DND-41 (cell line): ENCODE measurements at regions not wholly inside any gene's neighbourhood (a gene's known extent, or its start where the extent isn't known, plus 50 kb on each side); places are given as distances from the start of the nearest gene placed in this dataset.

Source experiments
- ATAC-seq: fragments of 200-7000 bp; cut with Tn5 transposase; 3 replicates; pipeline ENCODE4 v1.9.1; 2021; ENCODE audit warnings: low read depth; ENCODE audit not compliant: insufficient read depth
- DNase-seq: peaks from one replicate; pipeline ENCODE4 v3.0.0-alpha.2; 2020
- H2AFZ ChIP-seq: 2 replicates; pipeline ENCODE4 v1.6.0; 2012; ENCODE audit warnings: low read depth, low read length
- H3K27ac ChIP-seq: 2 replicates; pipeline ENCODE4 v1.5.1; 2012; ENCODE audit warnings: low read length, inconsistent platforms
- H3K27me3 ChIP-seq: fragments of 200-600 bp; sonication (generic); 2 replicates; pipeline ENCODE4 v1.6.0; 2012; ENCODE audit warnings: low read length, mild to moderate bottlenecking, inconsistent platforms; ENCODE audit not compliant: insufficient read depth, poor library complexity
- H3K36me3 ChIP-seq: 2 replicates; pipeline ENCODE4 v1.5.1; 2012; ENCODE audit warnings: low read length, inconsistent platforms; ENCODE audit not compliant: insufficient read depth
- H3K4me1 ChIP-seq: 2 replicates; pipeline ENCODE4 v1.5.1; 2012; ENCODE audit warnings: mild to moderate bottlenecking, low read length; ENCODE audit not compliant: insufficient read depth
- H3K4me2 ChIP-seq: 2 replicates; pipeline ENCODE4 v1.6.0; 2012; ENCODE audit warnings: mild to moderate bottlenecking, moderate library complexity, low read length, inconsistent platforms; ENCODE audit not compliant: insufficient read depth
- H3K4me3 ChIP-seq, 2 experiments: fragments of 200-600 bp in 1 of 2; shearing (Covaris generic) in 1 of 2; 2 replicates each; pipeline ENCODE4 v1.5.1; 2012 to 2016; ENCODE audit warnings: inconsistent platforms in 2 of 2, low read length in 2 of 2, mild to moderate bottlenecking in 2 of 2, low read depth in 1 of 2, moderate library complexity in 1 of 2
- H3K79me2 ChIP-seq: 2 replicates; pipeline ENCODE4 v1.6.0; 2012; ENCODE audit warnings: low read length, inconsistent platforms; ENCODE audit not compliant: insufficient read depth
- H3K9ac ChIP-seq: 2 replicates; pipeline ENCODE4 v1.6.0; 2012; ENCODE audit warnings: low read depth, mild to moderate bottlenecking, inconsistent platforms, low read length, moderate library complexity
- H3K9me3 ChIP-seq: 2 replicates; pipeline ENCODE4 v1.5.1; 2012; ENCODE audit warnings: low read length, moderate library complexity, mild to moderate bottlenecking, inconsistent platforms; ENCODE audit not compliant: insufficient read depth, severe bottlenecking
- H4K20me1 ChIP-seq: 2 replicates; pipeline ENCODE4 v1.6.0; 2012; ENCODE audit warnings: low read length; ENCODE audit not compliant: insufficient read depth
- CTCF ChIP-seq: IDR thresholded peaks from 2 replicates; pipeline ENCODE4 v1.5.1; 2012; ENCODE audit warnings: borderline replicate concordance, low read length, moderate library complexity, mild to moderate bottlenecking; ENCODE audit not compliant: poor library complexity, severe bottlenecking; ENCODE audit errors: extremely low read depth
- EZH2 ChIP-seq: IDR thresholded peaks from 3 replicates; pipeline ENCODE4 v1.6.1; 2012; ENCODE audit warnings: borderline replicate concordance, low read depth, mild to moderate bottlenecking, moderate library complexity, low read length, inconsistent platforms; ENCODE audit not compliant: severe bottlenecking

GRCh38 chr9:24351973-24352372 lies 193.7 kb downstream of the IZUMO3 start:
- no peaks in the 10 kb centered on the region for H3K27me3 ChIP-seq
- H3K27ac ChIP-seq = no peak overlapping the region
- no peak for DNase-seq
- no peak overlapping the region for H3K9ac ChIP-seq
- ATAC-seq = no peak
- no peaks in the 10 kb centered on the region for H3K4me1 ChIP-seq
- TF ChIP-seq CTCF (no peak), EZH2 (no peak)
- no peak overlapping the region for H3K4me3 ChIP-seq
- H3K9me3 ChIP-seq = no peaks in the 10 kb centered on the region
- no peaks in the 10 kb centered on the region for H4K20me1 ChIP-seq
- no peaks in the 10 kb centered on the region for H3K79me2 ChIP-seq
- no peak overlapping the region for H3K4me2 ChIP-seq
- H3K36me3 ChIP-seq = no peaks in the 10 kb centered on the region
- no peak overlapping the region for H2AFZ ChIP-seq

- H3K9me3 ChIP-seq = no peaks in the 10 kb centered on the region
- H3K36me3 ChIP-seq = no peaks in the 10 kb centered on the region
- H3K4me3 ChIP-seq = no peak overlapping the region
- no peak for ATAC-seq
- no peaks in the 10 kb centered on the region for H3K4me1 ChIP-seq
- no peaks in the 10 kb centered on the region for H4K20me1 ChIP-seq
- H3K4me2 ChIP-seq = no peak overlapping the region
- H3K9ac ChIP-seq = no peak overlapping the region
- no peak for DNase-seq
- no peaks in the 10 kb centered on the region for H3K27me3 ChIP-seq
- no peak for TF ChIP-seq CTCF
- no peak for TF ChIP-seq EZH2
- no peak overlapping the region for H3K27ac ChIP-seq
- no peak overlapping the region for H2AFZ ChIP-seq
- no peaks in the 10 kb centered on the region for H3K79me2 ChIP-seq
These were observed 194.4 kb downstream of the IZUMO3 start for GRCh38 chr9:24351258-24351657.

GRCh38 chr9:24342457-24342856 lies 203.2 kb downstream of the IZUMO3 start:
- no peak overlapping the region for H3K4me2 ChIP-seq
- no peak overlapping the region for H3K9ac ChIP-seq
- no peaks in the 10 kb centered on the region for H3K9me3 ChIP-seq
- TF ChIP-seq CTCF (no peak), EZH2 (no peak)
- H3K4me3 ChIP-seq = no peak overlapping the region
- H2AFZ ChIP-seq = no peak overlapping the region
- H3K27ac ChIP-seq = no peak overlapping the region
- DNase-seq (no peak), ATAC-seq (no peak)
- no peaks in the 10 kb centered on the region for H3K27me3 ChIP-seq
- H3K4me1 ChIP-seq = no peaks in the 10 kb centered on the region
- no peaks in the 10 kb centered on the region for H3K36me3 ChIP-seq
- no peaks in the 10 kb centered on the region for H3K79me2 ChIP-seq
- H4K20me1 ChIP-seq = no peaks in the 10 kb centered on the region

- DNase-seq (peak; percentile 5), ATAC-seq (peak; percentile 62)
- Histone ChIP-seq H2AFZ (no peak overlapping the region), H3K4me3 (no peak overlapping the region), H3K9me3 (no peaks in the 10 kb centered on the region), H3K36me3 (no peaks in the 10 kb centered on the region), H3K9ac (no peak overlapping the region), H3K27ac (no peak overlapping the region), H4K20me1 (no peaks in the 10 kb centered on the region), H3K4me2 (no peak overlapping the region), H3K79me2 (no peaks in the 10 kb centered on the region), H3K27me3 (no peaks in the 10 kb centered on the region), H3K4me1 (no peaks in the 10 kb centered on the region)
- TF ChIP-seq EZH2 = no peak
- TF ChIP-seq CTCF = no peak
These were observed 212.1 kb downstream of the IZUMO3 start for GRCh38 chr9:24333629-24334028.
